Neuronal stem cell (in vitro differentiated cells): ENCODE measurements at regions not wholly inside any gene's neighbourhood (a gene's known extent, or its start where the extent isn't known, plus 50 kb on each side); places are given as distances from the start of the nearest gene placed in this dataset.

Experiments used
- DNase-seq: peaks from one replicate; pipeline ENCODE4 v3.0.0-alpha.2; 2013; ENCODE audit warnings: low spot score
- H2AFZ ChIP-seq: one replicate; pipeline ENCODE4 v1.6.1; 2013; ENCODE audit warnings: mild to moderate bottlenecking, low read length, inconsistent platforms
- H2AK5ac ChIP-seq: 2 replicates; pipeline ENCODE4 v1.6.1; 2013; ENCODE audit warnings: low read depth, mild to moderate bottlenecking, inconsistent platforms, low read length, moderate library complexity, mixed read lengths
- H2BK120ac ChIP-seq: 2 replicates; pipeline ENCODE4 v1.6.1; 2013; ENCODE audit warnings: low read depth, mild to moderate bottlenecking, inconsistent platforms, low read length, moderate library complexity, mixed read lengths
- H2BK12ac ChIP-seq: one replicate; pipeline ENCODE4 v1.6.1; 2013; ENCODE audit warnings: low read length, inconsistent platforms
- H2BK15ac ChIP-seq: 2 replicates; pipeline ENCODE4 v1.6.1; 2013; ENCODE audit warnings: mild to moderate bottlenecking, low read length, inconsistent platforms, mixed read lengths
- H2BK5ac ChIP-seq: one replicate; pipeline ENCODE4 v1.6.1; 2013; ENCODE audit warnings: inconsistent platforms, mild to moderate bottlenecking, low read length, moderate library complexity
- H3K14ac ChIP-seq: one replicate; pipeline ENCODE4 v1.6.1; 2013; ENCODE audit warnings: low read length, inconsistent platforms
- H3K18ac ChIP-seq: 2 replicates; pipeline ENCODE4 v1.6.1; 2013; ENCODE audit warnings: low read length, inconsistent platforms
- H3K23ac ChIP-seq: 2 replicates; pipeline ENCODE4 v1.6.1; 2013; ENCODE audit warnings: low read depth, mild to moderate bottlenecking, mixed read lengths, low read length, inconsistent platforms; ENCODE audit not compliant: poor library complexity
- H3K27ac ChIP-seq: replicated peaks from 3 replicates; pipeline ENCODE4 v1.5.1; 2013; ENCODE audit warnings: low read length, inconsistent platforms
- H3K27me3 ChIP-seq, 3 experiments: 2 replicates each; pipeline ENCODE4 v1.6.1; 2013; ENCODE audit warnings: low read length in 3 of 3, mild to moderate bottlenecking in 2 of 3, inconsistent platforms in 1 of 3, low read depth in 1 of 3, mixed read lengths in 1 of 3, moderate library complexity in 1 of 3; ENCODE audit not compliant: control insufficient read depth in 3 of 3, insufficient read depth in 3 of 3
- H3K36me3 ChIP-seq, 2 donors: replicated peaks in 1 of 2; 2 replicates each; pipeline ENCODE4 v1.6.1; 2013; ENCODE audit warnings: low read length in 2 of 2; ENCODE audit not compliant: control insufficient read depth in 2 of 2, insufficient read depth in 2 of 2
- H3K4ac ChIP-seq: 2 replicates; pipeline ENCODE4 v1.6.1; 2013; ENCODE audit warnings: inconsistent platforms, mild to moderate bottlenecking, low read length, moderate library complexity
- H3K4me1 ChIP-seq, 2 donors: 1 replicate in 1 of 2; 2 replicates in 1 of 2; pipeline ENCODE4 v1.6.1; 2013; ENCODE audit warnings: low read length in 2 of 2, low read depth in 1 of 2; ENCODE audit not compliant: control insufficient read depth in 2 of 2, insufficient read depth in 1 of 2
- H3K4me2 ChIP-seq: one replicate; pipeline ENCODE4 v1.6.1; 2013; ENCODE audit warnings: mild to moderate bottlenecking, low read length, inconsistent platforms; ENCODE audit not compliant: insufficient read depth, poor library complexity, severe bottlenecking
- H3K4me3 ChIP-seq, 2 donors: 2 replicates each; pipeline ENCODE4 v1.5.1; 2013; ENCODE audit warnings: low read length in 2 of 2, mild to moderate bottlenecking in 2 of 2, inconsistent platforms in 1 of 2, moderate library complexity in 1 of 2
- H3K79me1 ChIP-seq: one replicate; pipeline ENCODE4 v1.6.1; 2013; ENCODE audit warnings: low read depth, mild to moderate bottlenecking, inconsistent platforms, low read length, moderate library complexity
- H3K9ac ChIP-seq: one replicate; pipeline ENCODE4 v1.6.1; 2013; ENCODE audit warnings: mild to moderate bottlenecking, low read depth, low read length, inconsistent platforms; ENCODE audit not compliant: poor library complexity
- H3K9me3 ChIP-seq, 2 donors: replicated peaks in 1 of 2; 2 replicates each; pipeline versions ENCODE3 to v1.6.1; 2013; ENCODE audit warnings: low read length in 2 of 2, mild to moderate bottlenecking in 2 of 2, inconsistent platforms in 1 of 2, low read depth in 1 of 2, mixed read lengths in 1 of 2, moderate library complexity in 1 of 2; ENCODE audit not compliant: control insufficient read depth in 2 of 2, insufficient read depth in 1 of 2
- H4K8ac ChIP-seq: one replicate; pipeline ENCODE4 v1.6.1; 2013; ENCODE audit warnings: low read depth, mild to moderate bottlenecking, inconsistent platforms, low read length, moderate library complexity
- H4K91ac ChIP-seq: one replicate; pipeline ENCODE4 v1.6.1; 2013; ENCODE audit warnings: low read length, low read depth, mild to moderate bottlenecking, inconsistent platforms; ENCODE audit not compliant: poor library complexity
- WGBS, 2 donors: extraction: QIAGEN DNeasy Blood & Tissue Kit; methylation state at CpG; one replicate each; pipeline ENCODE4 v1.1.7; 2013; ENCODE audit warnings: missing lambda C conversion rate in 2 of 2, mixed read lengths in 1 of 2; ENCODE audit not compliant: insufficient read length in 2 of 2, insufficient replicate concordance in 1 of 2; ENCODE audit errors: extremely low coverage in 2 of 2; 5-methylcytosine and 5-hydroxymethylcytosine counted together

GRCh38 chr1:193755441-193755840, 569.0 kb upstream of the B3GALT2 start:
- Histone ChIP-seq H3K9me3 (no peaks in the 10 kb centered on the region), H3K36me3 (no peaks in the 10 kb centered on the region), H3K4me2 (no peak overlapping the region), H3K4me1 (no peaks in the 10 kb centered on the region), H2AFZ (no peak overlapping the region), H3K23ac (no peak overlapping the region), H3K79me1 (no peaks in the 10 kb centered on the region), H3K18ac (no peak overlapping the region), H2BK12ac (no peak overlapping the region), H2BK120ac (no peak overlapping the region), H3K9ac (no peak overlapping the region), H3K4me3 (no peak overlapping the region), H2AK5ac (no peak overlapping the region), H3K14ac (no peak overlapping the region), H4K8ac (no peak overlapping the region), H2BK5ac (no peak overlapping the region), H3K27me3 (no peaks in the 10 kb centered on the region), H3K4ac (no peak overlapping the region), H3K27ac (no peak overlapping the region), H4K91ac (no peak overlapping the region), H2BK15ac (no peak overlapping the region)
- WGBS, 2 donors = no CpG with 5 or more reads among the region's 2 CpGs
- no peak for DNase-seq

- H3K79me1 ChIP-seq = no peaks in the 10 kb centered on the region
- H3K36me3 ChIP-seq = no peaks in the 10 kb centered on the region
- no peaks in the 10 kb centered on the region for H3K27me3 ChIP-seq
- no peak overlapping the region for H3K23ac ChIP-seq
- H3K27ac ChIP-seq = no peak overlapping the region
- no peak overlapping the region for H3K4me3 ChIP-seq
- no peak overlapping the region for H4K91ac ChIP-seq
- DNase-seq = no peak
- no peak overlapping the region for H3K4me2 ChIP-seq
- H4K8ac ChIP-seq = no peak overlapping the region
- no peaks in the 10 kb centered on the region for H3K4me1 ChIP-seq
- WGBS, 2 donors = no CpG with 5 or more reads among the region's 1 CpG
- H2BK5ac ChIP-seq = no peak overlapping the region
- H2BK15ac ChIP-seq = no peak overlapping the region
- no peaks in the 10 kb centered on the region for H3K9me3 ChIP-seq
- H2BK12ac ChIP-seq = no peak overlapping the region
- no peak overlapping the region for H2AFZ ChIP-seq
- H3K4ac ChIP-seq = no peak overlapping the region
- no peak overlapping the region for H3K18ac ChIP-seq
- H2BK120ac ChIP-seq = no peak overlapping the region
- no peak overlapping the region for H3K14ac ChIP-seq
- H2AK5ac ChIP-seq = no peak overlapping the region
- H3K9ac ChIP-seq = no peak overlapping the region
Measured at GRCh38 chr1:193754732-193755427, 568.5 kb upstream of the B3GALT2 start.

- Histone ChIP-seq H2AK5ac (no peak overlapping the region), H4K8ac (no peak overlapping the region), H3K4me3 (no peak overlapping the region), H3K9ac (no peak overlapping the region), H3K9me3 (no peaks in the 10 kb centered on the region), H3K27ac (no peak overlapping the region), H4K91ac (no peak overlapping the region), H2BK120ac (no peak overlapping the region), H2BK12ac (no peak overlapping the region), H2BK5ac (no peak overlapping the region), H3K23ac (no peak overlapping the region), H3K14ac (no peak overlapping the region), H2BK15ac (no peak overlapping the region), H3K4me2 (no peak overlapping the region), H3K4ac (no peak overlapping the region), H3K18ac (no peak overlapping the region), H3K79me1 (no peaks in the 10 kb centered on the region), H3K27me3 (no peaks in the 10 kb centered on the region), H3K36me3 (no peaks in the 10 kb centered on the region), H2AFZ (peak overlapping the region; percentile 17), H3K4me1 (no peaks in the 10 kb centered on the region)
- no CpG with 5 or more reads among the region's 2 CpGs for WGBS, 2 donors
- DNase-seq = no peak
Measured at GRCh38 chr1:193754151-193754550, 567.7 kb upstream of the B3GALT2 start.

- Histone ChIP-seq H3K27ac (no peak overlapping the region), H3K9ac (no peak overlapping the region), H2BK5ac (no peak overlapping the region), H2AFZ (peak overlapping the region; percentile 66), H2BK12ac (no peak overlapping the region), H3K79me1 (no peaks in the 10 kb centered on the region), H3K4me3 (no peak overlapping the region), H2BK120ac (no peak overlapping the region), H3K4ac (no peak overlapping the region), H3K9me3 (no peaks in the 10 kb centered on the region), H3K14ac (no peak overlapping the region), H3K36me3 (no peaks in the 10 kb centered on the region), H3K4me2 (no peak overlapping the region), H3K4me1 (no peaks in the 10 kb centered on the region), H3K18ac (no peak overlapping the region), H3K23ac (no peak overlapping the region), H4K8ac (no peak overlapping the region), H2BK15ac (no peak overlapping the region), H2AK5ac (no peak overlapping the region), H4K91ac (no peak overlapping the region), H3K27me3 (no peaks in the 10 kb centered on the region)
- no CpG with 5 or more reads among the region's 5 CpGs for WGBS, 2 donors
- no peak for DNase-seq
Measured at GRCh38 chr1:193753038-193753756, 566.8 kb upstream of the B3GALT2 start.
